Endothelial cell (in vitro differentiated cells): ENCODE measurements at regions not wholly inside any gene's neighbourhood (a gene's known extent, or its start where the extent isn't known, plus 50 kb on each side); places are given as distances from the start of the nearest gene placed in this dataset.

Source experiments
- DNase-seq: peaks from one replicate; pipeline ENCODE4 v3.0.0; 2021; ENCODE audit warnings: low spot score
- H3K27ac Mint-ChIP-seq: one replicate; pipeline ENCODE4 v1.8.0; 2021; ENCODE audit warnings: mixed read lengths, inconsistent platforms; ENCODE audit not compliant: unreplicated experiment
- H3K27me3 Mint-ChIP-seq: one replicate; pipeline ENCODE4 v1.8.0; 2021; ENCODE audit warnings: mild to moderate bottlenecking, moderate library complexity, mixed read lengths, inconsistent platforms; ENCODE audit not compliant: unreplicated experiment
- H3K36me3 Mint-ChIP-seq: one replicate; pipeline ENCODE4 v1.8.0; 2021; ENCODE audit warnings: mild to moderate bottlenecking, low read depth, mixed read lengths, inconsistent platforms; ENCODE audit not compliant: unreplicated experiment
- H3K4me1 Mint-ChIP-seq: one replicate; pipeline ENCODE4 v1.8.0; 2021; ENCODE audit warnings: mild to moderate bottlenecking, mixed read lengths, inconsistent platforms; ENCODE audit not compliant: unreplicated experiment
- H3K4me3 Mint-ChIP-seq: one replicate; pipeline ENCODE4 v1.8.0; 2021; ENCODE audit warnings: mild to moderate bottlenecking, mixed read lengths, inconsistent platforms; ENCODE audit not compliant: unreplicated experiment
- H3K9me3 Mint-ChIP-seq: one replicate; pipeline ENCODE4 v1.8.0; 2021; ENCODE audit warnings: mixed read lengths, inconsistent platforms; ENCODE audit not compliant: unreplicated experiment
- TF ChIP-seq, protein P1 (sequence below): fragments of 200-600 bp; sonication (generic); IDR thresholded peaks from one replicate; pipeline ENCODE4 v1.5.0; 2021; ENCODE audit warnings: antibody characterized with exemption; ENCODE audit not compliant: unreplicated experiment

DNA sequence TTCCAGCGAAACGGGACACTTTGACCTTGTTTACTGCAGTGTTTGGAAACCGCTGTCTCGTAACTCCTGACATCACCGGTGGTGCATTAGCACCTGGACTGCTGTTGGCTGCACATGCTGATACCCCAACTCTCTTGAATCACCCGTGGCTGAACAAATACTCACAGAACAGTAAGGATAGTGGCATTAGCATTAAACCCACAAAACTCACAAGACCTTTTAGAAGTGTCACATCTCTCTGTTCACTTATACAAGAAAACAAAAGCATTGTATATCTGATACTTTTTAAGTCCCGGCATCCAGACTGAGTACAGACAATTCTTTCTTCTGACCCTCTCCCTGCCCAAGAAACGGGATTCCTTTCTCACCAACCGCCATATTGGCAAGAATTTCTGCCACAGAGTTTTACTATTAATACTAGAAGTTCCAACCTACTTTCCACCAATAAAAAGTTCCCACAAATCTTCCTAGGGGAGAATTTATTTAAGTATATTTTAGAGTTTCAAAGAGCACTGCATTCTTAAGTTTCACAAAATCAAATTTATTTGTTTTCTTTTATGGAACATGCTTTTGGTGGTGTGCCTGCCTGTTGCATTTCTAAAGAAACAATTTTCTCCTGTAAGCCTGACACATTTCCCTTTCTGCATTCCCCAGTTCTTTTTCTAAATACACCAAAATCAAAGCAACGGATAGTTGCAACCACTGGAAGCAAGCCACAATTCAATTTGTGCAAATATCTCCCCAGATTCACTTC is 208.4 kb upstream of the KLF14 start:
- no peak for DNase-seq
- Mint-ChIP-seq H3K36me3 (no peaks in the 10 kb centered on the region), H3K4me1 (no peaks in the 10 kb centered on the region), H3K9me3 (no peaks in the 10 kb centered on the region), H3K4me3 (no peak overlapping the region), H3K27ac (no peak overlapping the region), H3K27me3 (no peaks in the 10 kb centered on the region)
- TF ChIP-seq, protein P1, sequence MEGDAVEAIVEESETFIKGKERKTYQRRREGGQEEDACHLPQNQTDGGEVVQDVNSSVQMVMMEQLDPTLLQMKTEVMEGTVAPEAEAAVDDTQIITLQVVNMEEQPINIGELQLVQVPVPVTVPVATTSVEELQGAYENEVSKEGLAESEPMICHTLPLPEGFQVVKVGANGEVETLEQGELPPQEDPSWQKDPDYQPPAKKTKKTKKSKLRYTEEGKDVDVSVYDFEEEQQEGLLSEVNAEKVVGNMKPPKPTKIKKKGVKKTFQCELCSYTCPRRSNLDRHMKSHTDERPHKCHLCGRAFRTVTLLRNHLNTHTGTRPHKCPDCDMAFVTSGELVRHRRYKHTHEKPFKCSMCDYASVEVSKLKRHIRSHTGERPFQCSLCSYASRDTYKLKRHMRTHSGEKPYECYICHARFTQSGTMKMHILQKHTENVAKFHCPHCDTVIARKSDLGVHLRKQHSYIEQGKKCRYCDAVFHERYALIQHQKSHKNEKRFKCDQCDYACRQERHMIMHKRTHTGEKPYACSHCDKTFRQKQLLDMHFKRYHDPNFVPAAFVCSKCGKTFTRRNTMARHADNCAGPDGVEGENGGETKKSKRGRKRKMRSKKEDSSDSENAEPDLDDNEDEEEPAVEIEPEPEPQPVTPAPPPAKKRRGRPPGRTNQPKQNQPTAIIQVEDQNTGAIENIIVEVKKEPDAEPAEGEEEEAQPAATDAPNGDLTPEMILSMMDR: no peak

DNA sequence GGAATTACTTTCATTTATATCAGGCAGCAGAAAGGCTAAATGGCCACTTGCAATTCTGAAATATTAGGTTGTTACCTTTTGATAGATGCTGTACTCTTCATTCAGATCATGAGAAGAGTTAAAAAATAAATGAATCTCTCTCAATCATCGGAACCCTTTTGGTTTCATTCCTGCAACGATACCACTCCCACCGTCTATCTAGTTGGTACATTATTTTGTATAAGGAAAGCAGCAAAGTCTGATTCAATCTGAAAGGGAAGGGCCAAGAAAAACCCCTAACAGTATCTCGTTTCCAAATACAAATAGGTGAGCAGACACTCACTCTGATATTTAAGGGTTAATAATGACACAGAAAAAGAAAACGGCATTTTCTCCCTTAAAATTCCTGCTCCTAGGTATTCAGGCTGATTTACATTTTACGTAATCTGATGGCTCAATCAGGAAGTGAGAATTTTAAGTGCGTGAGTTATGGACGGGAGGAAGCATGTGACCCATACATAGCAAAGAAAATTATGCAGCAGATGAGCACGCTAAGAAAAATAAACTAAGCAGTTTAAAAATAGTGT is 209.4 kb upstream of the KLF14 start:
- H3K36me3 Mint-ChIP-seq: no peaks in the 10 kb centered on the region
- TF ChIP-seq, protein P1: no peak
- H3K4me3 Mint-ChIP-seq: no peak overlapping the region
- H3K27me3 Mint-ChIP-seq: no peaks in the 10 kb centered on the region
- no peak overlapping the region for H3K27ac Mint-ChIP-seq
- DNase-seq: no peak
- H3K9me3 Mint-ChIP-seq: no peaks in the 10 kb centered on the region
- H3K4me1 Mint-ChIP-seq: no peaks in the 10 kb centered on the region

DNA sequence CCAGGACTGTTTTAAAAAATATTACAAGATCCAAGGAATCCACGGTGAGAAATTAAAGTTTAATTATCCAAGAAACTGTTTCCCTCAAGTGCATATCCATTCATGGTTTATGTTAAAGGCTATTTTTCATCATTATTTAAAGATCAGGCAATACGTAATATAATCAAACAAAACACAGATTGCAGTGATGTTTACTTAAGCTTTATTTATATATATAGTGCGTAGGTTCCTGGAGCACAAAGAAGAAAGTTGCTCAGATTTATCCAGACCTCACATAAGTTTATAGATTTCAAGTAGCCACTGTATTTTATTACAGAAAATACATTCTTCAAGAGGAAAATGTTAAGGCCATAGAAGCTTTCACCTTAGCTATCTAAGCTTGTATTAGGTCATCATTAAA is 210.0 kb upstream of the KLF14 start:
- H3K9me3 Mint-ChIP-seq: no peaks in the 10 kb centered on the region
- H3K4me3 Mint-ChIP-seq: no peak overlapping the region
- H3K4me1 Mint-ChIP-seq: no peaks in the 10 kb centered on the region
- DNase-seq: no peak
- H3K27me3 Mint-ChIP-seq: no peaks in the 10 kb centered on the region
- H3K36me3 Mint-ChIP-seq: no peaks in the 10 kb centered on the region
- H3K27ac Mint-ChIP-seq: no peak overlapping the region
- TF ChIP-seq, protein P1: no peak

DNA sequence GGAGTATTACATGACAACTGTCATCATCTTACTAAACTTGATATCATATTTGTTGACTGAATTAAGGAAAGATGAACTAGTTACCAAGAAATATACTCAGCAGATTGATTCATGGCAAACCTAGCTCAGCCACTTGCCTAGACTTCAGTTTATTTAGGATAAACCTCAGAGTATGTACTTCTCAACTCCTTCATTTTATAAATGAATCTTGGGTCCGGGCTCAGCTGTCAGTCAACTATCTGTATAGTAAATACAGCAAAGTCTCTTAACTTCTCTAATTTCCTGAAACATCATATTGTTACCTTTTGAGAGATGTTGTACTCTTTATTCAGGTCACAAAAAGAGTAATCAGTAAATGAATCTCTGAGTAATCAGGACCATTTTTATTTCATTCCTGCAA is 211.0 kb upstream of the KLF14 start:
- Mint-ChIP-seq H3K36me3 (no peaks in the 10 kb centered on the region), H3K27ac (no peak overlapping the region), H3K27me3 (no peaks in the 10 kb centered on the region), H3K4me1 (no peaks in the 10 kb centered on the region), H3K4me3 (no peak overlapping the region), H3K9me3 (no peaks in the 10 kb centered on the region)
- TF ChIP-seq, protein P1: no peak
- no peak for DNase-seq

DNA sequence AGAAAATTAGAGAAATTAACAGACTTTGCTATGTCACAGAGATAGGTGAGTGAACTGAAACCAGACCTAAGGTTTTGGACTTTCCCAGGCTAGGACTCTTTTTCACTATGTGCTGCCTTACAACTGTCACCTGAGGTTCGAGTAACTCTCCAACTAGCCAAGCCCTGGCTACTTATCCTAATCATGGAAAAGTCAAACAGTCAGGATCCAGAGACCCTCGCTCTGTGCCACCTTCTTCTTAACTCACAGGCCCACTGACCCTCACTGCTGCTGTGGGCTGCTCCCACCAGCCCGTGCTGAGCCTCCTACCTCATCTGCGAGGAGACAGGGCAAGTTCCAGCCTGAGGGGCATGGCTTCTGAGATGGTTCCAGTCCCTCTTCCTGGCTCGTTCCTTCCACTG is 211.4 kb upstream of the KLF14 start:
- TF ChIP-seq, protein P1: no peak
- DNase-seq: no peak

More for the DNA sequence above, 211.4 kb upstream of the KLF14 start:
- Mint-ChIP-seq H3K36me3 (no peaks in the 10 kb centered on the region), H3K9me3 (no peaks in the 10 kb centered on the region), H3K27ac (no peak overlapping the region), H3K27me3 (no peaks in the 10 kb centered on the region), H3K4me1 (no peaks in the 10 kb centered on the region), H3K4me3 (no peak overlapping the region)
